CD4-positive, alpha-beta T cell treated with Interleukin-17A for 1 hour (primary cell): ENCODE measurements at regions not wholly inside any gene's neighbourhood (a gene's known extent, or its start where the extent isn't known, plus 50 kb on each side); places are given as distances from the start of the nearest gene placed in this dataset.

Experiments
- DNase-seq: peaks from one replicate; pipeline ENCODE4 v3.0.0-alpha.2; 2020

GRCh38 chr5:86786955-86787354 lies 169.2 kb downstream of the COX7C start:
- no peak for DNase-seq

GRCh38 chr5:86795659-86796058 lies 177.9 kb downstream of the COX7C start:
- DNase-seq: no peak

GRCh38 chr5:86797677-86798076 lies 179.9 kb downstream of the COX7C start:
- no peak for DNase-seq

- DNase-seq: no peak
Measured at GRCh38 chr5:86806206-86806605, 188.5 kb downstream of the COX7C start.

GRCh38 chr5:86807046-86808031 lies 189.6 kb downstream of the COX7C start:
- no peak for DNase-seq

GRCh38 chr5:86814315-86814714 lies 196.6 kb downstream of the COX7C start:
- no peak for DNase-seq

- no peak for DNase-seq
Measured at GRCh38 chr5:86814907-86815306, 197.2 kb downstream of the COX7C start.

- no peak for DNase-seq
Measured at GRCh38 chr5:86824637-86825036, 206.9 kb downstream of the COX7C start.

GRCh38 chr5:86831128-86831527 lies 213.4 kb downstream of the COX7C start:
- no peak for DNase-seq

GRCh38 chr5:86833868-86834267 lies 216.1 kb downstream of the COX7C start:
- no peak for DNase-seq

GRCh38 chr5:86837610-86838009 lies 219.9 kb downstream of the COX7C start:
- DNase-seq: no peak

- DNase-seq: no peak
Measured at GRCh38 chr5:86838083-86838482, 220.3 kb downstream of the COX7C start.

- DNase-seq: no peak
Measured at GRCh38 chr5:86841000-86841644, 223.4 kb downstream of the COX7C start.

- DNase-seq: no peak
Measured at GRCh38 chr5:86858442-86858841, 240.7 kb downstream of the COX7C start.

GRCh38 chr5:86861512-86861911 lies 243.8 kb downstream of the COX7C start:
- no peak for DNase-seq

GRCh38 chr5:86862093-86862492 lies 244.4 kb downstream of the COX7C start:
- no peak for DNase-seq

- no peak for DNase-seq
Measured at GRCh38 chr5:86864051-86864450, 246.3 kb downstream of the COX7C start.

- DNase-seq: no peak
Measured at GRCh38 chr5:86865256-86865785, 247.6 kb downstream of the COX7C start.

- DNase-seq: no peak
Measured at GRCh38 chr5:86866036-86866435, 248.3 kb downstream of the COX7C start.

- DNase-seq: no peak
Measured at GRCh38 chr5:86869268-86869667, 251.5 kb downstream of the COX7C start.

GRCh38 chr5:86875539-86875938 lies 257.8 kb downstream of the COX7C start:
- DNase-seq: no peak

- no peak for DNase-seq
Measured at GRCh38 chr5:86878250-86878649, 260.5 kb downstream of the COX7C start.

- DNase-seq: no peak
Measured at GRCh38 chr5:86879086-86879485, 261.3 kb downstream of the COX7C start.

- no peak for DNase-seq
Measured at GRCh38 chr5:86880344-86880743, 262.6 kb downstream of the COX7C start.
